Activated T-cell treated with anti-CD3 and anti-CD28 coated beads, Interleukin-2, amount 50 U/mL, for 4 hours (primary cell): ENCODE measurements at regions not wholly inside any gene's neighbourhood (a gene's known extent, or its start where the extent isn't known, plus 50 kb on each side); places are given as distances from the start of the nearest gene placed in this dataset.

ENCODE experiments used
- ATAC-seq, 2 donors: fragments of 200-7000 bp; cut with Tn5 transposase; one replicate each; pipeline ENCODE4 v1.10.0; 2021
- DNase-seq: peaks from one replicate; pipeline ENCODE4 v3.0.0-alpha.2; 2020
- H3K27me3 Mint-ChIP-seq: one replicate; pipeline ENCODE4 v1.8.0; 2021; ENCODE audit warnings: low read depth, mixed read lengths
- H3K36me3 Mint-ChIP-seq: one replicate; pipeline ENCODE4 v1.8.0; 2022; ENCODE audit warnings: mixed read lengths; ENCODE audit not compliant: insufficient read depth
- H3K4me1 Mint-ChIP-seq: one replicate; pipeline ENCODE4 v1.8.0; 2021; ENCODE audit warnings: low read depth, mixed read lengths
- H3K4me3 Mint-ChIP-seq: one replicate; pipeline ENCODE4 v1.8.0; 2021; ENCODE audit warnings: mild to moderate bottlenecking, moderate library complexity, mixed read lengths
- H3K9me3 Mint-ChIP-seq: one replicate; pipeline ENCODE4 v1.8.0; 2021; ENCODE audit warnings: mixed read lengths

DNA sequence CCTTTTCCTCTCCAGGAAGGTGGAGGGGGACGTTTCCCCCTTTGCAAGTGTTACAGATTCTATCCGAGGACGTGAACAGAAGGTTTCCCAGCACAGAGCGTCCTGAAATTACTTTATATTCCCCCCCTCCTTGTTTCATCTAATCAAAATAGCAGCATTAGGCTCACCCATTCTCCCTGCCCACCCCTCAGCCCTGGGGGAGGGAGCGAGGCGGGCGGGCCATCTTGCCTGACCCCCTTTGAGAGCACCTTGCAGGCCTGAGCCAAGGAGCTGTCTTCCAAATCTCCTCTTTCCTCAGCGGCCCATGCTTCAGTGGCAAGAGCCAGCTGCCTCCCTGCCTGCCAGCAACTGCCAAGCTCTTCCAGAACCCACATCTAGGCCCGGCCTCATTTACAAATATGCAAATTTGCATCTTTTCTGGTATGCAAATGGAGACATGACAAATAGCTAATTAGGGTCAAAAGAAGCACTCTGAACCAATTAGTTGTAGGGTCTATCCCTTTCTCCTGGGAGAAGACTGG is 69.1 kb upstream of the POU3F1 start:
- Mint-ChIP-seq H3K36me3 (no peaks in the 10 kb centered on the region), H3K4me3 (no peak overlapping the region), H3K9me3 (no peaks in the 10 kb centered on the region), H3K27me3 (no peaks in the 10 kb centered on the region), H3K4me1 (no peaks in the 10 kb centered on the region)
- DNase-seq (no peak), ATAC-seq (no peak)

DNA sequence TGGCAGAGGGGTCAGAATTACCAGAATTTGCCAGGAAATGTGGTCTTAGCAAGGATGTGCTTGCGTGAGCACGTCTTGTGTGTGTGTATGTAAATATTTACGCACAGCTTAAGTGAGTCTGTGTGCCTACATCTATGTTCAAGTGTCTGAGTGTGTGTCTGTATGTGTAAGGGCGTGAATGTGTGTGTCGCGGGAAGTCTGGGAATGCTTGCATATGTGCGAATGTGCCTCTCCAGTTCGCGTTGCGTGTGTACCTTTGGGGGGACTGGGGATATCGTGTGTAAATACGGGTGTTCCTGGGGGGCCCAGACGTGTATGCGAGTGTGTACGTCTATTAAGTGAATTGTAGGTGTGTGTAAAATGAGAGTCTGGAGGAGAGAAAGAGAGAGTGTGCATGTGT is 68.6 kb upstream of the POU3F1 start:
- H3K4me3 Mint-ChIP-seq = no peak overlapping the region
- no peaks in the 10 kb centered on the region for H3K9me3 Mint-ChIP-seq
- no peaks in the 10 kb centered on the region for H3K27me3 Mint-ChIP-seq
- H3K4me1 Mint-ChIP-seq = no peaks in the 10 kb centered on the region
- no peak for ATAC-seq
- no peaks in the 10 kb centered on the region for H3K36me3 Mint-ChIP-seq
- no peak for DNase-seq

DNA sequence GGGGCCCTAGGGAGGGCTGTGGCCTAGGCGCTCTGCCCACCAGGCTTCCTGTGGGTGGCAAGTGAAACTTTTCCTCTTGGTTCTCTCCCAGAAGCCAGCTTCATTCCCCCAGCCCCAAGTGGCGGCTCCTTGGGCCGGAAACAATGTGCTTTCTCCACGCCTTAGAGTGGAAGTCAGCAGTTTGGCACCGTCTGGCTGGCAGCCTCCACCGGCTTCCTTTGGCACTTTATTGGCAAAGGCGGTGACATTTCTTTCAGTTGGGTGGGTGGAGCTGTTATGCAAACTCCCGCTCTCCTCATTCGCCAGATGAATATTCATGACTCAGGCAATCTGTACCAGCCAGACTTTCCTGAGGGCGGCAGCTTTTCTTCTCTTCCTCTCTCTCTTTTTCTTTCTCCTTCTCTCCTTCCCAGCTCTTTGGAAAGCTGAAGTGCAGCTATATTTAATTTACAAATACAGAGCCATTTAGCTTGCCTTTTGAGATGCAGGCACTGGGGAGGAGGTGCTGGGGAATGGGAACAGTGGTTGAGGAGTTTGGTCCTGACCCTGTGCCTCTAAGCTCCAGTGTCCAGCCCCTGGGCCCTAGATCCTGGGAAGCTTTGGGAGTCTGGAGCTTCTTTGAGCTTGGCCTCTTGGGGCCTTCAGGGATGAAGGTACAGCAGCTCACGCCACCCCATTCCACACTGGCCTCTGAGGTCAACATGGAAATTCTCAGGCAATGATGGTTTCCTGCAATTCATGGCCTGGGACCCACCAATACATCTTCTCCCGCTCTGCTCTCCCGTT is 67.8 kb upstream of the POU3F1 start:
- Mint-ChIP-seq H3K27me3 (no peaks in the 10 kb centered on the region), H3K36me3 (no peaks in the 10 kb centered on the region)
- ATAC-seq = no peak

DNA sequence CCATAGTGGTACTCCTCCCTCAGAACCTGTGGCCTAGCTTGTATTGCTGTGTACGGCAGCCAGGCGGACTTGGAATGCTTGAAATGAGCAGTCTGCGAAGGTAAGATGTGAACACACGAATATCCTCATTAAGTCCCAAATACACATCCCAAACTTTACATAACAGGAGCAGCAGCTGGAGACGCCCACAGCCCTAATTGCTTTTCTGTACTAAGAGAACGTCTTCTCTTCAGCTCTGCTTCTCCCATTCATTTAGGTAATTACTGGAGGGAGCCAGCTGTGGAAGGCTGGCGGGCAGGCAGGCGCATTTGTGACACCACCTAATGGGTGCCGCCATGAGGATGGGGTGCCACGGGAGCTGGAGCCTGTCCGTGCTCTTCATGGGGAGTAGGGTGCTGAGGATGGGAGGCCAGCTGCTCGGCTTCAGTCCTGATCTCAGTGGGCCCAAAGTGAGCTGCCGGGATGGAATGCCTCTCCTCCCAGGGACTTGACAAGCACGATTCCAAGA is 66.6 kb upstream of the POU3F1 start:
- Mint-ChIP-seq H3K4me1 (no peaks in the 10 kb centered on the region), H3K27me3 (no peaks in the 10 kb centered on the region), H3K9me3 (no peaks in the 10 kb centered on the region), H3K36me3 (no peaks in the 10 kb centered on the region), H3K4me3 (no peak overlapping the region)
- ATAC-seq (no peak), DNase-seq (no peak)

More for the DNA sequence above, 67.8 kb upstream of the POU3F1 start:
- no peaks in the 10 kb centered on the region for H3K4me1 Mint-ChIP-seq
- no peak overlapping the region for H3K4me3 Mint-ChIP-seq
- no peaks in the 10 kb centered on the region for H3K9me3 Mint-ChIP-seq
- DNase-seq = no peak

DNA sequence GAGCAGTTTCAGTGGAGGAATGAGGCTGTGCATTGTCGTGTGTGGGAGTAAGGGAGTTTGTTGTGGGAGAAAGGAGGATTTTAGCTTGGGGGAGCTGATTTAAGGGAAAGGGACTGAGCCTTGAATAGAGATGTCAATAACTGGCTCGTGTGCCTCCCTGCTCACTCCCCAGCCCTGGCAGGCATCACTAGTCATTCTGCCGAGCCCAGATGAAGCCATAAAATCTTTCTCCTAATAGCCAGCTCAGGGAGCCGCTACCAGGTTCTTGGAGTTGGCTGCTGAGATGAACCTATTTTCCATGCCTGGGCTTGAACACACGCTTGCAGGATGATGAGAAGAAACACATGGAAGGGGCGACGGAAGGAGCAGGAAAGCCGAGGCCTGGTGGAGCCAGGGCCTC is 65.0 kb upstream of the POU3F1 start:
- DNase-seq (no peak), ATAC-seq (no peak)
- H3K9me3 Mint-ChIP-seq = no peaks in the 10 kb centered on the region
- no peaks in the 10 kb centered on the region for H3K36me3 Mint-ChIP-seq
- no peaks in the 10 kb centered on the region for H3K27me3 Mint-ChIP-seq
- no peak overlapping the region for H3K4me3 Mint-ChIP-seq
- no peaks in the 10 kb centered on the region for H3K4me1 Mint-ChIP-seq

DNA sequence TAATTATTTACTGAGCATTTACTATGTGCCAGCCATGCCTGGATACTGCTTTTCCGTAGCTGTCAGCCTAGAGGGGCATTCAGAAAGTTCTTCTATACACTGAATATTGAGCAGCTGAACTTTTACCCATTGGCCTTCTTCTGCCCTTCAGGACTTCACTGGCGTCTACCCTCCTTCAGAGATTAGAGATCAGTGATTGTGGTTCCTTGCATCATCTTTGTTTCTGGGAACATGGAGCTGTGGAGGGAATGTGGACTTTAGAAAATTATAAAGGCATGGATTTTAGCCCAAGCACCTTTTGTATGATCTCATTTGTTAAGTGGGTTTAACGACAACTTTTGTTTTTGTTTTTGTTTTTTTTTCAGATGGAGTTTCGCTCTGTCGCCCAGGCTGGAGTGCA is 58.7 kb upstream of the POU3F1 start:
- no peaks in the 10 kb centered on the region for H3K36me3 Mint-ChIP-seq
- H3K4me1 Mint-ChIP-seq = no peaks in the 10 kb centered on the region
- no peak for DNase-seq
- no peak for ATAC-seq
- no peak overlapping the region for H3K4me3 Mint-ChIP-seq
- H3K9me3 Mint-ChIP-seq = no peaks in the 10 kb centered on the region
- H3K27me3 Mint-ChIP-seq = peaks cover 7% of the 10 kb centered on the region

DNA sequence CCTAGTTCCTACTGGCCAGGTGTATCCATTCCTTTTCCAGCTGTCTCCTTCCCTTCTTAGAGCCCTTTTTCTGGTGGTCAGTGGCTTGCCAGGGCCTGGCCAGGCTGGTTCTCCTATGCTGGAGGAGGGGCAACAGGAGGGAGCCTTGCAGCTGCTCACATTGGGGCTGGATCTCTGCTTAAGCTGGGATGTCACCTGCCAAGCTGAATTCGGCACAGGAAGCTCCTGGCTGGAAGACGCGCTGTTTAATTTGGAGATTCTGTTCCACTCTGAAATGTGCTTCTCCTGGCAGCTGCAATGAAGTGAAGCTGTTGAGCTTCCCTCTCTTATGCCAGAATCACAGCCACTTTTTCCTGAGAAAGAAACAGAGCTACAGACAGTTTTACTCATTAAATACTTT is 56.0 kb upstream of the POU3F1 start:
- H3K27me3 Mint-ChIP-seq = peaks cover 9% of the 10 kb centered on the region
- ATAC-seq (no peak), DNase-seq (no peak)
- H3K4me3 Mint-ChIP-seq = no peak overlapping the region
- H3K9me3 Mint-ChIP-seq = no peaks in the 10 kb centered on the region
- H3K36me3 Mint-ChIP-seq = no peaks in the 10 kb centered on the region
- no peaks in the 10 kb centered on the region for H3K4me1 Mint-ChIP-seq

DNA sequence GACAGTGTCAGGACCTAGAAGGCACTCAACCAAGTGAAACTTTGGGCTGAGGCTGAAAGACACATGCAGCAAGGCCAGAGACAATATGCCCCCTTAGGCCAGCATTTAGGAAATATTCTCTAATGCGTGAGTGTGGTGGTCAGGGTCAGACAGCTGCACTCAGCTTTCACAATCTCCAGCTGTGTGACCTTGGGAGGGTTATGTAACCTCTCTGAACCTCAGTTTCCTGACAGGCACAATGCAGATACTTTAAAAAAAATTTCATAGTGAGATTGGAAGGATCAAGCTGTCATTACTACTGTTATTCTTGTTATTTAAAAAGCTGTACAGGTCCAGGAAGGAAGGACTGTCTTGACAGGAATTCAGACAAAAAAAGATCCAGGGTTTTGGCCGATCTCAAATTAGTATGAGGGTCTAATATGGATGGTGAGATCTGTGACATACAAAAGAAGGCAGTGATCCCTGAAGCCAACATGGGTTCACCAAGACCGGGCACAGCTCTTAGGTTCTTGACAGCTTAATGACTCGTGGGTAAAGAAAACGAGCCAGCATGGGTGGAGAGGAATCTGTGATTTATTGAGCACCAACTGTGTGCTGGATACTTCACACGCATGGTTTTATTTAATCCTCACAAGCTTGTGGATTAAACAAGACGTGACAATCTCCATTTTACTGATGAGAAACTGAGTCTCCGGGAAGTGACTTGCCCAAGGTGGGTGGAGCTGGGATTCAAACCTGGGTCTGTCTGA is 54.6 kb upstream of the POU3F1 start:
- DNase-seq (no peak), ATAC-seq (no peak)
- H3K9me3 Mint-ChIP-seq = no peaks in the 10 kb centered on the region
- H3K36me3 Mint-ChIP-seq = no peaks in the 10 kb centered on the region
- H3K4me3 Mint-ChIP-seq = no peak overlapping the region
- peaks cover 9% of the 10 kb centered on the region for H3K27me3 Mint-ChIP-seq
- no peaks in the 10 kb centered on the region for H3K4me1 Mint-ChIP-seq

DNA sequence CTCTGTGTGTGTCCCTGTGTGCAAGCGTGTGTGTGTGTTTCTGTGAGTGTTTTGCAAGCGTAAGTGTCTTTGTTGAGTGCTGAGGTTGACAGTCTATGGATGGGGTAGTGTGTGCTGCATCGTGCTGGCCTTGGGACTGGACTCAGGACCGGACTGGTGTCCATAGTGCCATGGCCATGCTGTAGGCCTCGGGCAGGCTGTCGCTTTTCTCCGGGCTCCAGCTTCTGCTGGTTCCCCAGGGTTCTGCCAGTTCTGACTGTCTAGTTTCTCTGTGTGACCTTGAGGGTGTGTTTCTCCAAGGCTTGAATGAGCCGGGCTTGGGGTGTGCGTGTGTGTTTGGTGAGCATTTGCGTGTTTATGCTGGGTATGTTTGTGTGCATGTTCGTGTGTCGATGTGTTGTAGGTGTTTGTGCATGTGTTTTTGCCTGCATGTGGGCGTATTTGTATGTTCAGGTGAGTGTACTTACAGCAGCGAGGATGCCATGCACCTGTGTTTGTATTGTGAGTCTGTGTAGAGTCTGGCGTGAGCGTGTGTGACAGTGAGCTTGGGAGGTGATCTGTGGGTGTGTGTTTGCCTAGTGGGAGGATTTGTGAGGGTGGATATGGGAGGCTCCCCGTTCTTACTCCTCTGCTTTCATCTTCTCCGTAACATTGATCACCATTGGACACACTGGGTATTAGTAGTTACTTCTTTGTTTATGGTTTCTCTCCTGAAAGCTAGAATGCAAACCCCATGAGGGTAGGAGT is 51.7 kb upstream of the POU3F1 start:
- ATAC-seq (no peak), DNase-seq (no peak)
- Mint-ChIP-seq H3K27me3 (peaks cover 14% of the 10 kb centered on the region), H3K4me1 (no peaks in the 10 kb centered on the region), H3K4me3 (no peak overlapping the region), H3K9me3 (no peaks in the 10 kb centered on the region), H3K36me3 (no peaks in the 10 kb centered on the region)

DNA sequence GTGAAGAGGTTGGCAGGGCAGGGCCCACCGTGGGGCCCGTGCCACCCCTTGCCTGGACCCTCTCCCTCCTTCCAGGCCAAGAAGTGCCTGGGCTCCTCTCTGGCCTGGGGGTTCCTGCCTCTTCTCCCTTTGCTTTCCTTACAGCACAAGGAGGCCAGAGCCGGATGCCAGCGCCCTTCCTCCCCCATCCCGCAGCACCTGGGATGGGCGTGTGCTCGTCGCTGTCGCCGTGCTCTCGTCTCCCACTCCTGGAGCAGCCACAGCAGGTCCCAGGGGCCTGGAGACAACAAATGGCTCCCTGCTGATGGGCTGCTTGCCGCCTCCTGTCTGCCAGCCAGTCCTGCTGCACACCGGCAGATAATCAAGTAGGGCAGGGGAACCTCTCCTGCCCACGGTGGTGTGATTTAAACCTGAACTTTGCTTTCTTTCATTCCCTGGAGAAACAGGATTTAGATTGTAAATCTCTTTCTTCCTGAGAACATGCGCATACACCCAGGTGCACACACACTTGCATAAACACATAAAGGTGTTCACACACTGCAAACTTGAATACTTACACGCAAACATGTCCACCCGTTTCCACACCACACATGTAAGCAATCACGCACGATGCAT is 50.8 kb upstream of the POU3F1 start:
- no peak for DNase-seq
- no peak for ATAC-seq
- Mint-ChIP-seq H3K4me3 (no peak overlapping the region), H3K36me3 (no peaks in the 10 kb centered on the region), H3K9me3 (no peaks in the 10 kb centered on the region), H3K27me3 (peaks cover 20% of the 10 kb centered on the region), H3K4me1 (no peaks in the 10 kb centered on the region)
